Hindlimb muscle (tissue), 1 donor: ENCODE measurements at regions not wholly inside any gene's neighbourhood (a gene's known extent, or its start where the extent isn't known, plus 50 kb on each side); places are given as distances from the start of the nearest gene placed in this dataset.
A peak's percentile ranks its signal among the peaks of the same experiment; 100 is the strongest.

Experiments used
- DNase-seq: peaks from one replicate; pipeline ENCODE4 v3.0.0-alpha.2; 2013

GRCh38 chr18:54772056-54772455 lies 56.2 kb upstream of the RAB27B start:
- no peak for DNase-seq

- DNase-seq: no peak
Observed at GRCh38 chr18:54774423-54774822, 53.9 kb upstream of the RAB27B start.

DNA sequence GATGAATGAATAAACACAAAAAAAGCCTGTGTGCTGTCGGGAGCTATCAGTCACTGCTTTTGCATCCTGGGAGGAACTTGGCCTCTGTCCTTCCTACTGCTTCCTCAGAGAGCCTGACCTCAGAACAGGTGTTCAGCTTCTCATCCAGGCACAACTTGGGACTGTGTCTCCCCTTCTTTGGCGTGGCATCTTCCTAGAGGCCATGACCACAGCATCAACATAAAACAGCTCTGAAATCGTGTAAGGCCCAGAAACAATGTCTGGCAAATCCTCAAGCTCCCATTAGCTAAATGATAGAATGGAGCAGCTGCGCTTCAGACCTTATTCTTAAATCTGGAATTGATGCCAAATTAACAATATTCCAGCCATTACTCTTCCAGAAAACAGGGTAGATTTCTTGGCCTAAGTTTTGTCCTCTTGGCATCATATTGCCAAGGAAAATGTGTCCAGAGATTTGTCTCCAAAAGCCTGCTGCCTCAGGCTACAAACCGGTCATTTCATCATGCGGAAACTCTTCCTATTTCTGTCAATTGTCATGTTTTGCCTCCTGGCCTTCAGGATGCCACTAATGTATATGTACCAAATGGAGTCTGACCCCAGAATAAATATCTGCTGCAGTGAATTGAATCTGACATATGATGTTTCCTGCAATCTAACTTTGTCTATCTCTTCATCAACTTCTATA lies 53.2 kb upstream of the RAB27B start:
- DNase-seq: peak; percentile 20

GRCh38 chr18:54775686-54776085 lies 52.6 kb upstream of the RAB27B start:
- DNase-seq: no peak

DNA sequence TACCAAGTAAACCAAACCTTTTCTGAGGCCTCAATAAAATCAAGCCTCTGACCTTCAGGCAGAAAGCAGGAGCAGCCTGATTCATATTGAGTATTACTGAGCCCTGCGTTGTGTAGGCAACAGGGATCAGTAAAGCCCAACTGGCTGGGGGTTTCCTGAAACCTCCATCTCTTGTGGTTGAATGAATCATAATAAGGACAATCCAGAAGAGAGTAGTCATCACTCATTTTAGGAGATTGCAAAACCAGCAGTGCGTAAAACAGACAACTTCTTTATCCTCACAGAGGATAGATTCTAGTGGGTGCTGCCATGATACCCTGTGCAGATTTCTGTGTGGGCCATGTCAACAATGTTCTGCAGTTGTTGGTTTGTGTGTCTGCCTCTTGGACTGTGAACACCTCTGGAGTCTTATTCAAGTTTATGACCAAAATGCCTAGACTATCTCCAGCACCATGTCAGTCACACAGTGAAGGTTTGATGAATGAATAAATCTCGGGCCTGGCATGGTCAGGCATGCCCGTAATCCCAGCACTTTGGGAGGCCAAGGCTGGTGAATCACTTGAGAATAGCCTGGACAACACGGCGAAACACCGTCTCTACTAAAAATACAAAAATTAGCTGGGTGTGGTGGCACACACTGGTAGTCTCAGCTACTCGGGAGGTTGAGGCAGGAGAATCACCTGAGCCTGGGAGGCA lies 51.8 kb upstream of the RAB27B start:
- DNase-seq: no peak

GRCh38 chr18:54777118-54777791 lies 51.0 kb upstream of the RAB27B start:
- DNase-seq: no peak

- no peak for DNase-seq
Observed at GRCh38 chr18:54777989-54778388, 50.3 kb upstream of the RAB27B start.
